HTR-8/SVneo (cell line): ENCODE measurements at regions not wholly inside any gene's neighbourhood (a gene's known extent, or its start where the extent isn't known, plus 50 kb on each side); places are given as distances from the start of the nearest gene placed in this dataset.

ENCODE experiments used
- DNase-seq: peaks from one replicate; pipeline ENCODE4 v3.0.0; 2011; ENCODE audit warnings: low spot score, mixed read lengths; ENCODE audit not compliant: insufficient read length
- FAIRE-seq: peaks from 2 replicates; lab custom pipeline; 2011; peaks lifted over from hg19 to GRCh38; lab: Jason Lieb, UNC

DNA sequence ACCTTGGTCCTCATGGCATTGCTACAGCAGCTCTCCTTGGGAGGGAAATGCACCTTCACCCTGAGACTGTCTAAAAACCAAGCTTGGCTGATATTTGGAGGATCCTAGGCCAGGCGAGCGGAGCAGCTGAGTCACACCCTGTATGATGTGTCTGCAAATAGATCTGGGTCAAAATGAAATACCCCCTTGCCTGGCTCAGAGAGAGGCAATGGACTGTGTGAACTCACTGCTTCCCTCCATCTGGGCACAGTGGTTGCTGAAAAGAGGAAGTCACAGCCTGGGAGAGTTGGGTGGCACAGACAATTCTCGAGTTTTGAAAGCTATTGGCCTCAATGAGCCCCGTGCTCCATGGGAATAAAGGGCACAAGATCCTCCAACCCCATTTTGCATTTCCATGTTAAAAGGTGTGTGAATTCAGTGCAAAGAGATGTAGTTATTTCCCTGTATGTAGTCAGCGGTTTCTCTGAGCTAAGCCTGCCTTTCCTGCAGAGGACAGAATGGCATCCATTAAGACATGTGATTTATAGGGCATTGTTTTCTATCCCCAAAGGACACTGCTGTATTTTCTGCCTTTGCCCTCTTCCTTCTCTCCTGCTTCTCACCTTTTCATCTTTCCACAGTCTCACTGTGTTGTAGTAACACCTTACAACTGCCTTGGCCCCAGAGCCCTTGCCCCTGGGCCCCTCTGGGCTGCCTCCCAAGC, 177.2 kb downstream of the GADD45G start:
- FAIRE-seq = no peak
- DNase-seq = no peak

DNA sequence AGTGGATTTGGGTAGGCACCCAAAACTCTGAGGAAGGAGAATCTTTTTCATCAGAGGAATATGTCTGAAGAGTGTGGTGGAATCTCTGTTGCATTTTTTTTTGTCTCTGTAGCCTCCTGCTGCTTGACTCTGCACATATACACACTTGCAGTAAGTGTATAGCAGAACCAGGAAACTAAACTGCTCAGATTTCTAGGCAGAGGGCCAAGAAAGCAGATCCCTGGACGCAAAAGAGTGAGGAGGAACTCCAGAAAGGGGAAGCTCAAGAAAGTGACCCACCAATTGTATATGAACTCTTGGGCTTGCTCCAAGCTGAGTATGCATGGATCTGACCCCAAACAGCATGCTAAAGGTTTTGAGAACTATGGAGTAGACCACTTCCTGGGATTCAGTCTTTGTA, 181.8 kb downstream of the GADD45G start:
- FAIRE-seq = no peak
- no peak for DNase-seq

DNA sequence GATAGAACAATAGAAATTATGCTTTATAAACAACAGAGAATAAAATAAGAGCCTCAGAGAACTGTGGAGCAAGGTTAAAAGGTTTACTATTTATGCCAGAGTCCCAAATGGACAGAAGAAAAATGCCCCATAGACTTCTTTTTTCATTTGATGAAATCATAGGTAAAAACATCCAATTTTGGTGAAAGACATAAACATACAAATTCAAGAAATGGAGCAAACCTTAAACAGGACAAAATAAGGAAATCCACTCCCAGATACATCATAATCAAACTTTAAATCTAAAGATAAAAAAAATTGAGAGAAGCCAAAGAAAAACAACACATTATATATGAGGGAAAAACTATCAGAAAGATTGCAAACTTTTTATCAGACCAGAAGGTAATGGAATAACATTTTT, 182.8 kb downstream of the GADD45G start:
- no peak for FAIRE-seq
- no peak for DNase-seq

DNA sequence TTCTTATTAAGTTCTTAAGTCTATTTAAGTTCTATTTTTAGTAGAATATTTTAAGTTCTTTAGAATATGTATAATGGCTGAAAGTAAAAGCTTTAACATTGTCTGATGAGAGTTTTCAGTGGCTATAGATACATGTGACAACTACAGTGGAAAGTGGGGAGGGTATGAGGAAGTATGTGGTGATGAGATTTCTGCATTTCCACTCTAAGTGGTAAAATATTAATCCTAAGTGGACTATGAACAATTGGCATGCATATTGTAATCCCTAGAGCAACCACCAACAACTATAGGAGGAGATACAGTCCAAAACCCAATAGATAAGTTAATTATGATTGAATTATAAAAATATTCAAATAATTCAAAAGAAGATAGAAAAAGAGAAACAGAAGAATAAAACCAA, 183.6 kb downstream of the GADD45G start:
- DNase-seq (no peak), FAIRE-seq (no peak)

DNA sequence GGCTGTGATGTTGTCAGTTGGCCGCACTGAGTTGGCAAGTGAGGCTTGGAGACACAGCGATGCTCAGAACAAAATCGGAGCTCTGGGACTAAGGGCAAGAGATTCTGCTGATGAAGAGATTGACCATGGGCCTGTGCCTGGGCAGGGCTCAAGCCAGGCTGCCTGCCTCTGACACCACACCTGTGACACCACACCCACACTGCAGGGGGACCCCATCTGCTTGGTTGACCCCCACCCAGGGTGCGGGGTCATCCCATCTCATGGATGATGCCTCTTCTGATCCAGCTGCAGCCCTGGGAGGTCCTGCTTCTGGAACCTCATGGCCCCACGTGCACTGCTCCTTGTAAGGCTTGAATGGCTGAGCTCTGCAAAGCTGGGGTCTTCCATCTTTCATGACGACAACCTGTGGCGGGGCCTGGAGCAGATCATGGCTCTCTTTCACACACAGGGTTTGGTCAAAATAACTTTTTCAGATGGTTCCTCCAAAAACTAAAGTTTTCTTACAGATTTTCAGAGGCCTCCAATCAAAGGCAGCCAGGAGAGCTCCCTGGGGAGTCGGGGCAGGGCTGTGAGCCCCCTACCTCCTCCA, 185.2 kb downstream of the GADD45G start:
- FAIRE-seq = no peak
- DNase-seq = no peak

DNA sequence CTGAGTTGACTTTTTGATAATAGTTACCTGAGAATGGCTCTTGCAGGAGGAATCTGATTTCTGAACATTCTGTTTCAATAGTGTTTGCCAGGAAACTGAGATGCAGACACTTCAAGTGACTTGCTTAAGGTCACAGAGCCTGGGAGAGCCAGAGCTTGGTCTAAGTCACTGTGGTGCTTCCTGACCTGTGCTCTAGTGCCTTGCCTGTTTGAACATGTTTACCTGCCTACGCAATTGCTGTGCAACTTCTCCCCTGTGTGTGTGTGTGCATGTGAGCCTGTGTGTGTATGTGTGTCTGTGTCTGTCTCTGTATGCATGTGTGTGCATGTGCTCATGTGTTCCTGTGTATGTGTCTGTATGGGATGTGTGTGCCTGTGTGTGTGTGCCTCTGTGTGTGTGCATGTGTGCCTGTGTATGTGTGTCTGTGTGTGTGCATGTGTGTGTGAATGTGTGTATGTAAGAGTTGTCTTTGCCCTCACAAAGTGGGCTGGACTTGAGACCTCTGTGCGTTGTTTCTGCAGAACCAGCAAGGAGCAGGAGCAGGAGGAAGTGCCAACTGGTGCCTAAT, 185.8 kb downstream of the GADD45G start:
- FAIRE-seq (peak; percentile 80), DNase-seq (no peak)

DNA sequence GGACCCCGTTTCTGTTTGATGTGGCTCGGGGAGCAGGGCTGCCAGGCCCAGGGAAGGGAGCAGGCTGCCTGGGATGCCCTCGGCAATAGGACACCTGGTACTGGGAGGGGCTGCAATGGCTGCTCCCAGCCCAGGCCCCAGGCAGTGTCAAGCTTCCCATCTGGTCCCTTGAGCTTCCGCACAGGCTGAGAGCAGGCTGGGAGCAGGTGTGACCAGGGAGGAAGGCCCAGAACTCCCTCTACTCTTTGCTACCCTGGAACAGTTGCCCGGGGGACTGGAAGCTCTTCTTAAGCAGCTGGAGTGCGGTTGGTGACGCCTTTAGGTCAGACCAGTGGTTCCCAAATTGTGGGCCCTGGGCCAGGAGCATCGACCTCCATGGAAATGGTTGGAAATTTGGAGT, 186.9 kb downstream of the GADD45G start:
- DNase-seq (no peak), FAIRE-seq (no peak)

DNA sequence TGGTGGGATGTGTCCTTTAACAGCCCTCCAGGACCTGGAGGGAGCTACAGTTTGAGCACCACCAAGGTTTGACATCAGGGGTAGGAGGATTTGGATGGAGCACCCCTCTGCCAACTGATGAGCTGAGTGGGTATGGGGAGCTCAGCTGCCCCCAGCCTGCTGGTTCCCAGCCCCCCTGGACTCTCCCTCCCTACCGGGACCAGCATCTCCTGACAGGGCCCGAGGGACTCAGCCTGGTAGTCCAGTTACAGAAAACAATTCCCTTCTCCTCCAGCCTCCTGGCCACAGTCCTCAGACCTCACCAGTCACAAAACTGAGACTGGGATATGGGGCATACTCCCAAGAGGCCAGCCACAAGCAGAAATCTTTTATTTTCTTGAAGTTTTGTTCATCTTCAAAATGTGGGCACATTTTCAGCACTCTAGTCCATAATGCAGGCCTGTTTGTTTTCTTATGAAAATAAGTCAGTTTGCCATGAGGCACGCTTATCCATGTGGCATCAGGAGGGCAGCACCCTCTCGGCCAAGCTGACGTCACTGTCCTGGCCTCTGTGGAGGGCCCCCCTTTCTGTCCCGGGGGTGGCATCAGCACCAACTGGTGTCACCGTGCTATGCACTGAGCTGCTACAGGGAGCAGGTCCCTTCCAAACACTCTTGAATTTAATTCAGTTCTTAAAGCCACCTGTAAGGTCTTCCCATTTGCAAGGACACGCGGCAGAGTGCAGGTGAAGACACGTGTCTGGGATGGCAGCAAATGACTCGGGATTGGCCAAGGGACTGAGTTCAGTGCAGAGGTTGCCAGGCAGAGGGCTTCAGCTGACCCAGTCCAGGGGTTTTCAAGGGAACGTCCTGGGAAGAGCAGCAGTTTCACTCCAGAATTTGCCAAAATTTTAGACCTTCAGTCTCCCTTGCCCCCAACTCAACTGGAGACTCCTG, 187.6 kb downstream of the GADD45G start:
- no peak for FAIRE-seq

DNA sequence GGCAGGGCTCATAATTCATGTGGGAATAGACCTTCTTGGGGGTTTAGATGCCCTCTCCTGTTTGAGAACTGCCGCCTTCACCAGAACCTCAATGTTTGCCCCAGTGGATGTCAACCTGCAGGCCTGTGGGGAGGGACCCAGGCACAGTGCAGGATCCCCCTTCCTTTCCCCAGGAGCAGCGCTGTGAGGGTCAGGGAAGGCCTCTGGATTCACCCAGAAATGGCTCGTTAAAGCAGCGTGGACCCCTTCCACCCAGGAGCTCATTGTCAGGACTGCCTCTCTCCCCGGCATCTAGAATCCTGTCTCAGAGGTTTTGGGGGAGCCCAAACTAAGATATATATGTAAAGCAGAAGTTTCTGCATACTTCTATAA, 188.3 kb downstream of the GADD45G start:
- no peak for FAIRE-seq
- DNase-seq = no peak

More for the DNA sequence above, 187.6 kb downstream of the GADD45G start:
- no peak for DNase-seq

DNA sequence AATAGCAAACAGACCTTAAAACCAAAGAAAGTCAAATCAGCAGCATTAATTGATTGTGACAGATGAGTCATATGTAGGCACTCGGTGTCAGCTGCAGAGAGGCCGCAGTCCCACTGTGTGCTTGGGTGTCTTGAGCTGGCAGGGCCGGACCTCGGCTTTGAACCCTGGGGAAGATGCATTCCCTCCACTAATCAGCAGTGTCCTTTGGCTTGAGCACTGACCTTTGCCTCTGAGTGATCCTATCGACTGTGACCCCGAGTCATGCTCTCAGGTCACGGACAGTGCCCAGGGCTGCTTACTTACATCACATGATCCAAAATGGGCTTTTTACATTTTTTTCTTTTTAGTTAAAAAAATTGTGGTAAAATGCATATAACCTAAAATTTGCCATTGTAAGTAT, 188.7 kb downstream of the GADD45G start:
- no peak for DNase-seq
- no peak for FAIRE-seq

DNA sequence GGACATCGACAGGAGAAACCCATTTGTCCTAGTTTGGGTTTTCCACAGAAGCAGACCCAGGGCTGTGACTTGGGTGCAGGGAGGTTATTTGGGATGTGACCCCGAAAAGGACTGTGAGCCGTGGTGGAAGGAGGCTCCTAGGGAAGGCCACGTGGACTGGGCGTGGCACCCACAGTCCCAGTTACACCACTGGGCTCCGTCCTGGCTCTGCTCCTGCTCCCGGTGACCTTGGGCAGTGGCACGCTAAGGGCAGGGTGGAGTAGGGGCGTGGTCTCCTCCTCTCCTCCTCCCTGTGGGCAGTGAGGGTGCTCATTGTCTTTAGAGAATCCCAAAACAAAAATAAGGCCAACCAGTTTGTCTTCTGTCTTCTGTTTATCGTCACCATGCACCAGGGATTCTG, 190.1 kb downstream of the GADD45G start:
- FAIRE-seq = no peak

DNA sequence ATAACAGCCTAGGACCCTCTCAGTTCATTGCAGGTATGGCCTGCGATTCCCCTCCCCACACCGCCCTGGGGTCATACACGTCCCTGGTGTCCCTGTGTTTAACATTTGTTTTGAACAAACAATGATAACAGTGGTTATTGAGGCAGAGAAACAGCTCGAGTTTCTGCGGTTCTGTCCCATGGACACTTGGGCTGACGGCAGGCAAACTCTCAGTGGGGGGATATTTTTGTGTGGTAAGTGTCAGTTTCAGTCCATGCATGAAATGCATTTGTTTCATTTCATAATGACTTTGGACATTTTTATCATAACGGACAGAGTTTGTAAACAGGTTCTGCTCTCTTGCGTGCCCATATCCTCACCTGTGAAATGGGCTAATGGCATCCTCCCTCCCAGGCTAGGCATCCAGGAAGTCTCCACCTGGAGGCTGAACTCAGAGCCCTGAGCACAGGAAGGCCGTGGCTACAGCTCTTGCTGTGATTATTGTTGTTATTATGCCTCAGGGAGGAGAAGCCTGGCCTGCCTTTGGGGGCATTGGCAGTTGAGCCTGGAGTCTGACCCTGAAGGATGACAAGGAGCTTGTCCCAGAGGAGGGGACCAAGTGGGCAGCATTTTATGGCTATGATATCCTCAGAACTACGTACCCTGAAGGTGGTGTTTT, 190.9 kb downstream of the GADD45G start:
- DNase-seq = no peak
- no peak for FAIRE-seq

More for the DNA sequence above, 190.1 kb downstream of the GADD45G start:
- DNase-seq = no peak

DNA sequence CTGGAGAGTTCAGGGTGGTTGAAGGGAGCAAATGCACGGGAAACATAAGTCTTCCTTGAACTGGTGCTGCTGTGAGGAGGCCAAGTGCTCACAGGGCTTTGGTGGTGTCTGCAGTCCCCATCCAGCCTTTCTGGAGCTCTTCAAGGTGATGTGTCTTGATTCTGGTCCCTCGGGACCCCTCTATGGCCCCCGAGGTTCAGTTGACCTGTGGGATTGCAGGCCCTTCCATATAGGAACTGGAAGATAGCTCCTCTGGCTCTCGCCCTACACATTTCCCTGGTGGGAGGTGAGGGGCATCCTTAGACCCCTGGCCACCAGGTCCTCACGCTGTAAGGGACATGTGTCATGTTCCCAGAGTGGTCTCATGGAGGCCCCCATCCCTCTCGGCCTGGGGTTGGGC, 191.8 kb downstream of the GADD45G start:
- FAIRE-seq (no peak), DNase-seq (no peak)

DNA sequence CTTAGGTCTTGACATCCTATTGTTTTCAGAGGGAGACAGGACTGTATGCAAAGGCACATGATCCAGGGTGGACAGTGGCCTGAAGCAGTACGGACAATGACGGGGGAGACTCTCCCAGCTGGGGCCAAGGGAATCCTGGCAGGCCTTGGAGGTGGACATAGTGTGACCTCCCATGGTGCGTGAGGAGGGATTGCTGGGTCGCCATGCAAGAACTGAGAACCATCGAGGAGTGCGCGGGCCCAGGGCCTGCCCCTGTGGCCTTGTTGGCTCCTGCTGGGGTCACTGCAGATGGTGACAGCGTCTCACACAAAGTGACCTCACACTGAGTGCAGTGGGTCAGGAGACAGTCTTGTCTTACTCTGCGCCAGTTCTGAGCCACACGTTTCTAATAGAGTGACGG, 192.4 kb downstream of the GADD45G start:
- FAIRE-seq = no peak
- no peak for DNase-seq

DNA sequence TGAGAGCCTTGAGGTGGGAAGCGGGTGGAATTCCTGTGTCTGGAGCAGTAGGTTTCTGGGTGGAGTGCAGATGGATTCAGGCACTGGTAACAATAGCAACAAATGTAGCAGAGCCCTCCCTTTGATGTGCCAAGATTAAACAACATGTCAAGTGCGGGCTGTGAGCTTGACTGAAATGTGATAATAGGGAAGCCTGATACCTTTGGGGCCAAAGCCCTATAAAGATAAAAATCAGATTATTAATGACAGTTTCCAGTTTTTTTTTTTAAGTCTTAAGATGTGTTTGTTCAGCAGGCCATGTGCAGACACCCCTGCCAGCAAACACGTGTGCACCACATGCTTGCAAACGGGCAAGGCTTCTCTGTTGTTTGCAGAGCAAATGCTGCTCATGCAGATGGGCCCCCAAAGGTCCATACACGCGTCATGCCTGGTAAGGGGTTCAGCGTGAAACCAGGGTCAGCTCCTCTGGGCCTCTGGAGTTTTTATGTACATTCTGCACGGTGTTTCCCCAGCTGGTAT, 193.2 kb downstream of the GADD45G start:
- no peak for DNase-seq

DNA sequence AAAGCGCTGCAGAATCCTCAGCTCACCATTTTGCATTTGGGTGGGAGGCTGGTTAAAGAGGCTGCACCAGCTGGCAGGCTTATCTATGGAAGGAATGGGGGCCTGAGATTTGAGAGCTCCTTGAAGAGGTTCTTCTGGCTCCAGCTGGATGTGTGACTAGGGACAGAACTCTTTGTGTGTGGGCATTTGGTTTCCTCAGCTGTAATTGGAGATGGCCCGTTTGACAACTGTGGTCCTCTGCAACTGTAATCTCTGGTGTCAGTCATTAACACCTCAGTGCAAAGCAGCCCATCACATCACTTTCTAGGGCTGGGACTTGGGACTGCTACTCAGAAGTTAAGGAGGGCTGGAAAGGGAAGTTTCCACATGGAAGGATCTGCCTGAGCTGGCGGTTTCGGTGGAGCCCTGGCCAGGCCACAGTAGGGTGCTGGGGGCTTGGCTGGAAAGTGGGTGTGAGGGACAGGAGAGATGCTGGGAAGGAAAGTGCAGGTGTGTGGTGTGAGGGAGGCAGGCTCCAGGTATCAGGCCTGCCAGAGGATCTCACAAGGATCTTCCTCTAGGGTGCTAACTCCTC, 193.8 kb downstream of the GADD45G start:
- DNase-seq = no peak
- FAIRE-seq = no peak

More for the DNA sequence above, 193.2 kb downstream of the GADD45G start:
- FAIRE-seq = no peak

DNA sequence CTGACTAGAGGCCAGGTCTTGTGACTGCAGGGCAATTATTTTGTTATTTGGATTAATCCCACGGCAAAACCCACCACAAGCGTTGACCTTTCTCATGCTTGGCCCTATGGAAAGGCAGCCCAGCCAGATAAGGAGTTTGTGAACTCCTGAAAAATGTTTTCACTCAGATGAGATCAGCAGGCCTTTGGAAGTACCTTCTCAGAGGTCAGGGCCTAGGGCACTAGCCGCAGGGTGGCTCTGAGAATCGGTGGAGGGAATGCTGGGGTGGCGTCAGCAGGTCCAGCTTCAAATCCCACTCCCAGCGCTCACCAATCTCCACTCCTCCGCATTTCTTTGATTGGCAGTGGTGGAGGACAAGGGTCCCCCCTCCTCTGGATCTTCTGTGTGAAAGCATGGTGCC, 194.4 kb downstream of the GADD45G start:
- no peak for FAIRE-seq

DNA sequence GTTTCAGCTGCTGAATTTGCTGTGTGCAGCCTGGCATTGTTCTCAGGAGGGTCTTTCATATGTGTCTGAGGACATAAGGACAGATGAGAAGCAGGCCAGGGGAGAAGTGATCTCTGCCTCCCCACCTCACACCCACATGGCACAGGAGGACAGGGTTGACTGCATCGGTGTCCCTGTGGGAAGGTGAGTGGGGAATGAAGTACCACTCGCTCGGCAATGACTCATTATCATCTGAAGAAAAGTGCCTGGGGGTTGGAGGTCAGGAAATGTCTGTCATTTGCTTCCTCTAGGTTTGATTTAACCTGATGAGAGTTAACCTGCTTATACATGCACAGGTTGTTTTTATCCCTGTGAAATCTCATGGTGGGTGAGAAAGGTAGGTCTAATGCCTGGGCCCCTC, 195.0 kb downstream of the GADD45G start:
- no peak for DNase-seq
- no peak for FAIRE-seq

More for the DNA sequence above, 194.4 kb downstream of the GADD45G start:
- no peak for DNase-seq

DNA sequence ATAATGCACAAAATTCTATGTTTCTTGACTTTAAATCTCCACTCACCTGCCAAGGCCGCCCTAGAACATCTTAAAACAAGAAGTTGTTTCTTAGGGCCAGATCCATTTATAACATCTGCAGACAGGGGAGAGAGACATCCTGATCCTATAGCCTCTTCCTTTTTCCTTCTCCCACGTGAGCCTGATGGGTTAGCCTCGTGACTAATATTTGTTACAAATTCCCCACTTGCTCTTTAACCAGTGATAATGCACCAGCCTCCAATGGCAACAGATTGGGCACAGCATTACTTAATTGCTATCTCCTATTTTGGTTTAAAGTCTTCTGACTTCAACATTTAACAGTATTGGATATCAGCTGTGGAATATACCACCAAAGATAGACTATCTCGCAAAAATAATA, 196.5 kb downstream of the GADD45G start:
- DNase-seq (no peak), FAIRE-seq (no peak)
